ENCODE measurements at regions not wholly inside any gene's neighbourhood (a gene's known extent, or its start where the extent isn't known, plus 50 kb on each side); places are given as distances from the start of the nearest gene placed in this dataset.

- H3K4me3 ChIP-seq (replicated peaks; ENCODE audit: low read depth, low read length) = no peak overlapping the region
- TF ChIP-seq CTCF (IDR thresholded peaks at IDR 0.05; ENCODE audit: low read length, missing control alignments) = no peak
- DNase-seq (ENCODE audit: low read depth) = no peak
Observed at GRCh38 chr2:142791335-142791734, 86.1 kb upstream of the KYNU start.

DNA sequence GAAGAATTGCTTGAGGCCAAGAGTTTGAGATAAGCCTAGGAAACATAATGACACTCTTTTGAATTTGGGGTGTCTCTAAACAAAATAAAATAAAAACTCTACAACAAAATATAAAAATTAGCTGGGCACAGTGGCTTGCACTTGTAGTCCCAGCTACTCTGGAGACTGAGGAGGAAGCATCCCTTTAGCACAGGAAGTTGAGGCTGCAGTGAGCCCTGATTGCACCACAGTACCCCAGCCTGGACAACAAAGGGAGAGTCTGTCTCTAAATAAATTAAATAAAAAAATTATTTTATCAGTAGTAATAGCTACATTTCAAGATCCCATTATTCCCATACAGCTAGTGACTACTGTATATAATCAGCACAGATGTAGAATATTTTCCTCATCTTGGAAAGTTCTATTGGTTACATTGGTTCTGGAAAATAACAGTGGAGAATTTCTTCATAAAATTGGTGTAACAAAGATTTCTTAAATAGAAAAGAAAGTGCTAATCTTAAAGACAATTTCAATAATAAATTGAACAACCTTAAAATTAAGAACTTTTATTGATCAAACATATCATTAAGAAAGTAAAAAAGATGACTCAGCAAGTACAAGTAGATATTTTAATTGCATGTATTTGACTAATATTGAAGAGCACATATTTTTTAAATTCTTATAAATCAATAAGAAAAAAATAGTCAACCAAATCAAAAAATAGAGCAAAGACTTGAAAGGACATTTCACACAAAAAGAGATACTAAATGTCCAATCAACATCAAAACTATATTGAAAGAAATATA, 90.4 kb upstream of the KYNU start:
- TF ChIP-seq CTCF (IDR thresholded peaks at IDR 0.05; ENCODE audit: low read length, missing control alignments) = no peak
- H3K4me3 ChIP-seq (replicated peaks; ENCODE audit: low read depth, low read length) = no peak overlapping the region
- DNase-seq (ENCODE audit: low read depth) = no peak

- no peak overlapping the region for H3K4me3 ChIP-seq (replicated peaks; ENCODE audit: low read depth, low read length)
- DNase-seq (ENCODE audit: low read depth) = no peak
- no peak for TF ChIP-seq CTCF (IDR thresholded peaks at IDR 0.05; ENCODE audit: low read length, missing control alignments)
Observed at GRCh38 chr2:142782942-142783443, 94.5 kb upstream of the KYNU start.

DNA sequence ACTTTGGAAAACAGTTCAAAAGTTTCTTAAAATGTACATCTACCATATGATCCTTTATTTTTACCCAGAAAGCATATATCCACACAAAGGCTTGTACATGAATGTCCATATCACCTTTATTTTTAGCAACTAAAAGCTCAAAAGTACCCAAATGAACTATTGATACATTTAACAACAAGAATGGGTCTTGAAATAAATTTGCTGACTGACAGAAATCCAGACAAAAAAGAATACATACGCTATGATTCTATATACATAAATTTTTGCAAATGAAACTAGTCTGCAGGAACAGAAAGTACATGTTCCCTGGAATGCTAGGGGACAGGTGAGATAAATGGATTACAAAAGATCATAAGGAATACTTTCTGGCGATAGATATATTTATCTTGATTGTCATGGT, 96.3 kb upstream of the KYNU start:
- DNase-seq (ENCODE audit: low read depth) = no peak
- no peak for TF ChIP-seq CTCF (IDR thresholded peaks at IDR 0.05; ENCODE audit: low read length, missing control alignments)
- H3K4me3 ChIP-seq (replicated peaks; ENCODE audit: low read depth, low read length) = no peak overlapping the region

DNA sequence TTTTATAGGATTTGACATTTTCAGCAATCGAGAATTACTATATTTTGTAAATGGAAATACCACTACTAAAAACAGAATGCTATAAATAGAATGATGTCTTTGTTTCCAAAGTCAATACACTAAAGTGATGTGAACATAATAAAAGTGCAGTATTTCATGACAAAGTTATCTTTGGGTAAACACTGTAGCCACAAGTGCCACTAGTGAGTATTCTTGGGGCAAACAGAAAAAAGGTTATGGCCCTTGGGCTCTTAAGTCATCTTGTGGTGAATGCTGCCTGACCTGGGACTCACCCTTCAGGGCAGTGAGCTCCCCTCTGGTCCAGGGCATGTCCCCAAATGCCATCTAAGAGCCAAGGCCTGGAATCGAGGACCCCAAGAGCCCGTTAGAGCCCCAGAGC, 99.2 kb upstream of the KYNU start:
- H3K4me3 ChIP-seq (replicated peaks; ENCODE audit: low read depth, low read length) = no peak overlapping the region
- no peak for TF ChIP-seq CTCF (IDR thresholded peaks at IDR 0.05; ENCODE audit: low read length, missing control alignments)
- DNase-seq (ENCODE audit: low read depth) = no peak

DNA sequence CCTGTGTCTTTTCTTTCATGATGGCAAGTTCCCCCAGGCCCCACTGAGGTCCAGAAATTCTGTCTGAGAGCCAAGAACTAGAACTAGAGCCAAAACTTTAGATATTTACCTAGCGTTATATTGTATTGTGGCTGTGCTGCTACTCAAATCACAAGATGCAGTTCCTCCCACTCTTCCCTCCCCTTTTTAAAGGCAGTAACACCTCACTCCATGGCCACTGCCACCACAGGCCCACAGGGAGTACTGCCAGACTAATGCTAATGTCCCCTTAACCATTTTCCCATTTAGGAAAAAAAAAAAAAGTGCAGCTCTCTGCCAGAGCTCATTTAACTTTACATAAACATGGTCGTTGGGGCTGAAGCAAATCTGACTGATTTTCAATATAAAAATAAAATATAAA, 99.7 kb upstream of the KYNU start:
- H3K4me3 ChIP-seq (replicated peaks; ENCODE audit: low read depth, low read length) = no peak overlapping the region
- no peak for DNase-seq (ENCODE audit: low read depth)

More for the DNA sequence above, 99.7 kb upstream of the KYNU start:
- no peak for TF ChIP-seq CTCF (IDR thresholded peaks at IDR 0.05; ENCODE audit: low read length, missing control alignments)

All from fibroblast of pulmonary artery (primary cell).